ENCODE measurements at regions not wholly inside any gene's neighbourhood (a gene's known extent, or its start where the extent isn't known, plus 50 kb on each side); places are given as distances from the start of the nearest gene placed in this dataset.

GRCh38 chr6:53446151-53446550 lies 97.4 kb upstream of the ELOVL5 start:
- TF ChIP-seq, protein P1, sequence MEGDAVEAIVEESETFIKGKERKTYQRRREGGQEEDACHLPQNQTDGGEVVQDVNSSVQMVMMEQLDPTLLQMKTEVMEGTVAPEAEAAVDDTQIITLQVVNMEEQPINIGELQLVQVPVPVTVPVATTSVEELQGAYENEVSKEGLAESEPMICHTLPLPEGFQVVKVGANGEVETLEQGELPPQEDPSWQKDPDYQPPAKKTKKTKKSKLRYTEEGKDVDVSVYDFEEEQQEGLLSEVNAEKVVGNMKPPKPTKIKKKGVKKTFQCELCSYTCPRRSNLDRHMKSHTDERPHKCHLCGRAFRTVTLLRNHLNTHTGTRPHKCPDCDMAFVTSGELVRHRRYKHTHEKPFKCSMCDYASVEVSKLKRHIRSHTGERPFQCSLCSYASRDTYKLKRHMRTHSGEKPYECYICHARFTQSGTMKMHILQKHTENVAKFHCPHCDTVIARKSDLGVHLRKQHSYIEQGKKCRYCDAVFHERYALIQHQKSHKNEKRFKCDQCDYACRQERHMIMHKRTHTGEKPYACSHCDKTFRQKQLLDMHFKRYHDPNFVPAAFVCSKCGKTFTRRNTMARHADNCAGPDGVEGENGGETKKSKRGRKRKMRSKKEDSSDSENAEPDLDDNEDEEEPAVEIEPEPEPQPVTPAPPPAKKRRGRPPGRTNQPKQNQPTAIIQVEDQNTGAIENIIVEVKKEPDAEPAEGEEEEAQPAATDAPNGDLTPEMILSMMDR (IDR thresholded peaks at IDR 0.05; ENCODE audit: insufficient read depth, low read depth, low read length, missing control alignments) = no peak
- no peak overlapping the region for H3K4me3 ChIP-seq (ENCODE audit: low read length)
- no peak for DNase-seq (ENCODE audit: low read depth)

- TF ChIP-seq, protein P1 (IDR thresholded peaks at IDR 0.05; ENCODE audit: insufficient read depth, low read depth, low read length, missing control alignments) = no peak
- no peak overlapping the region for H3K4me3 ChIP-seq (ENCODE audit: low read length)
- peak; percentile 24 for DNase-seq (ENCODE audit: low read depth)
Observed at GRCh38 chr6:53441761-53442160, 93.0 kb upstream of the ELOVL5 start.

GRCh38 chr6:53441035-53441493 lies 92.3 kb upstream of the ELOVL5 start:
- no peak for DNase-seq (ENCODE audit: low read depth)
- no peak overlapping the region for H3K4me3 ChIP-seq (ENCODE audit: low read length)
- TF ChIP-seq, protein P1 (IDR thresholded peaks at IDR 0.05; ENCODE audit: insufficient read depth, low read depth, low read length, missing control alignments) = no peak

GRCh38 chr6:53440336-53440945 lies 91.7 kb upstream of the ELOVL5 start:
- TF ChIP-seq, protein P1 (IDR thresholded peaks at IDR 0.05; ENCODE audit: insufficient read depth, low read depth, low read length, missing control alignments) = no peak
- DNase-seq (ENCODE audit: low read depth) = no peak
- no peak overlapping the region for H3K4me3 ChIP-seq (ENCODE audit: low read length)

DNA sequence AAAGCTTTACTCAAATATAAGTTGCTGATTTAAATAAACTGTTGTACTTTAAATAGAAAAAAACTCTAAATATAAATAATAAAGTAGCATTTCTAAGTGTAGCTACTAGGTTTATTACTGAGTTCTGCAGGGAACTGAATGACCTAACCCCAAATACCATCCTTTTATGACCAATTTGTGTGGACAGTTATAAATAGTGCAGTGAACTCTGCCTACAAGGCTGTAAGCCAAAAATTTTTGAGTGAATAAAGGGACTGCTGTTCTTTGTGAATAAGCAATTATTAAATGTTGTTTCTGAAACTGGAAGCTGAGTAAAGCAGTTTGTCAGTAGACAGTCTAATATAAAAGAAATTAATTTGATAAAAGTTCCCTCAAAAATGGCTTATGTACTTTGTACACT lies 90.8 kb upstream of the ELOVL5 start:
- DNase-seq (ENCODE audit: low read depth) = no peak
- TF ChIP-seq, protein P1 (IDR thresholded peaks at IDR 0.05; ENCODE audit: insufficient read depth, low read depth, low read length, missing control alignments) = no peak
- H3K4me3 ChIP-seq (ENCODE audit: low read length) = no peak overlapping the region

DNA sequence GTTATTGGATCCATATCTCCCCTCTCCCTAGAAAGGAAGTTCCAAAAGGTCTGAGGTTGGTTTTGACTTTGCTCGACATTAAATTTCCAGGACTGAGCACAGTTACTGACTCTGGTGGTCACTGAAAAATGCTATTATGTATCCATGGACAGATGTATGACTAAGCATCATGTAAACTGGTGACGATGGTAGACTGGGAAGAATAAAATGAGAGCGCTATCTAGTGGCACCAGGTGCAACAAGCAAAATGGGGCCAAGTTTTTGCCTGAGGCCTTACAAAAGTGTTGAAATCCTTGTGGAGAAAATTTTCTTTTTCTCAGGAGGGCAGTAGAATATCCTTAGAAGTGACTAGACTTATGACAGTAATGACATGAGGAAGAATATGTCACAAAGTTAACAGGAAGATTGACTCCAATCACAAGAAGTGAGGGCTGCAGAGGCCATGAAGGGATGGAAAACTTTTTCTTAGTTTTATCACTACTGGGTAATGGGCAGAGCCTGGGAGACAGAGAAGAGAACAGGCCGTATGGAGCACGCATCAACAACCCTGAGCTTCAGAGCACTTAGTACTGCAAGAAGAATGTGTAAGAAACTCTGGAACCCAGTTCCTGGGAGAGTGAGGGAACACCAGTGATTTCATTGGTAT lies 88.9 kb upstream of the ELOVL5 start:
- TF ChIP-seq, protein P1 (IDR thresholded peaks at IDR 0.05; ENCODE audit: insufficient read depth, low read depth, low read length, missing control alignments) = peak; percentile 70
- peak; percentile 81 for DNase-seq (ENCODE audit: low read depth)
- no peak overlapping the region for H3K4me3 ChIP-seq (ENCODE audit: low read length)

All from epithelial cell of esophagus (primary cell).